ENCODE measurements at regions not wholly inside any gene's neighbourhood (a gene's known extent, or its start where the extent isn't known, plus 50 kb on each side); places are given as distances from the start of the nearest gene placed in this dataset.
A peak's percentile ranks its signal among the peaks of the same experiment; 100 is the strongest.

DNA sequence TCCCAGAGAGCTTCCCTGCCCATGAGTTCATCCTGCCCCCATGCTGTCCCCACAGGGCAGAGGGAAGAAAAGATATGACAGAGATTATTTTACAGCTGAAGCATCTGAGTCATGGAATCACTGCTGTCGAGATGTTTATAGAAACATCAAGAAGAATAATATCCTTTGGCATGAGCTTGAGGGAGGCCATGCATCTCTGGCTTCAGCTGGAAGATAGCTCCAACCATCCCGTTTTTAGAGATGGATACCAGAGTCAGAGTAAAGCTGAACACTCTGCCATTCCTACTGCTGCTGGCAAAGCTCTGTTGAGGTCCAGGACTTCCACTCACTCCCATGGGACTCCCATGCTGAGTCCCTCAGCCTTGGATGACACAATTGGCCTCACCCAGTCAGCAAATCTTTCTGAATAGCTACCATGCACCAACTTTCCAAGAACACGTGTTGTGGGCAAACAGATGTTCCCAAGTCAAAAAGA is 167.8 kb downstream of the TTC32 start:
- H3K4me3 ChIP-seq (replicated peaks in 1 of 2; ENCODE audit: low read depth in 2 of 2, low read length in 2 of 2) = no peak overlapping the region
- peak; percentile 31 to 34 for DNase-seq (ENCODE audit: low read depth in 2 of 2)
- TF ChIP-seq, protein P1, sequence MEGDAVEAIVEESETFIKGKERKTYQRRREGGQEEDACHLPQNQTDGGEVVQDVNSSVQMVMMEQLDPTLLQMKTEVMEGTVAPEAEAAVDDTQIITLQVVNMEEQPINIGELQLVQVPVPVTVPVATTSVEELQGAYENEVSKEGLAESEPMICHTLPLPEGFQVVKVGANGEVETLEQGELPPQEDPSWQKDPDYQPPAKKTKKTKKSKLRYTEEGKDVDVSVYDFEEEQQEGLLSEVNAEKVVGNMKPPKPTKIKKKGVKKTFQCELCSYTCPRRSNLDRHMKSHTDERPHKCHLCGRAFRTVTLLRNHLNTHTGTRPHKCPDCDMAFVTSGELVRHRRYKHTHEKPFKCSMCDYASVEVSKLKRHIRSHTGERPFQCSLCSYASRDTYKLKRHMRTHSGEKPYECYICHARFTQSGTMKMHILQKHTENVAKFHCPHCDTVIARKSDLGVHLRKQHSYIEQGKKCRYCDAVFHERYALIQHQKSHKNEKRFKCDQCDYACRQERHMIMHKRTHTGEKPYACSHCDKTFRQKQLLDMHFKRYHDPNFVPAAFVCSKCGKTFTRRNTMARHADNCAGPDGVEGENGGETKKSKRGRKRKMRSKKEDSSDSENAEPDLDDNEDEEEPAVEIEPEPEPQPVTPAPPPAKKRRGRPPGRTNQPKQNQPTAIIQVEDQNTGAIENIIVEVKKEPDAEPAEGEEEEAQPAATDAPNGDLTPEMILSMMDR (IDR thresholded peaks at IDR 0.05; ENCODE audit: low read depth, low read length) = no peak

DNA sequence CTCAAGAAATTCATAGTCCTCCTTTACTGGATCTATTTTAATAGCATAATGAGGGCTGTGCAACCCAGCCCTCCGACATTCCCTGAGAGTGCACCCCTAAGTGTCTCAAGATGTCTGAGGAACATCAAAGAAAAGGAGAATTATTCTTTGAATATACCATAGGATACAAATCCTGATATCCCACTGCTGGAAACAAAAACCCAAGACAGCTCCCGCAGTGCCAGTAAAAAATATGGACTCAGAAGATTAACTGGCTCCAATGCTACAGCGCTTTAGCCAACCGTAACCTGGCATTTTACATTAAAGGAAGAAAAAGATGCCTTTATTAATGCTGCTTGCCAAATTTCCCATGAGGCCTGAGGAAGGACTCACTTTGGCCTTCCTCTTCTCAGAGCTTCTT is 168.4 kb downstream of the TTC32 start:
- TF ChIP-seq, protein P1 (IDR thresholded peaks at IDR 0.05; ENCODE audit: low read depth, low read length) = no peak
- H3K4me3 ChIP-seq (replicated peaks in 1 of 2; ENCODE audit: low read depth in 2 of 2, low read length in 2 of 2) = no peak overlapping the region
- no peak for DNase-seq (ENCODE audit: low read depth in 2 of 2)

DNA sequence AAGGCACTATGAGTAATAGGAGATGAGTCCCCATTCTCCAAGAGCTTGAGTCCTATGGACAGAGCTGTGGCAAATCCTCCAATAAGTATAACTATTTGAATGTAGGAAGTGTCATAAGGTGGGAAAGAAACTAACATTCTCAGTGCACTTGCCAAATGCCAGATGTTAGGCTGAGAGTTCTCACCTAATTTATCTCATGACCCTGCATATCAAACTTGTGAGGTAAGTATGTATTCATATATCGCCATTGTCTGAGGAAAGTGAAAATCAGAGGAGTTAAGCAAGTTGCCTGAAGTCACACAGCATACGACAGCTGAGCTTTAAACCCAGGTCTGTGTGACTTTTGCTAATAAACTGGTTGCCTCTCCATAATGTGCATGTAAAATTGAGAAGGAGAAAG is 169.5 kb downstream of the TTC32 start:
- no peak overlapping the region for H3K4me3 ChIP-seq (replicated peaks in 1 of 2; ENCODE audit: low read depth in 2 of 2, low read length in 2 of 2)
- TF ChIP-seq, protein P1 (IDR thresholded peaks at IDR 0.05; ENCODE audit: low read depth, low read length) = no peak
- DNase-seq (ENCODE audit: low read depth in 2 of 2) = no peak

DNA sequence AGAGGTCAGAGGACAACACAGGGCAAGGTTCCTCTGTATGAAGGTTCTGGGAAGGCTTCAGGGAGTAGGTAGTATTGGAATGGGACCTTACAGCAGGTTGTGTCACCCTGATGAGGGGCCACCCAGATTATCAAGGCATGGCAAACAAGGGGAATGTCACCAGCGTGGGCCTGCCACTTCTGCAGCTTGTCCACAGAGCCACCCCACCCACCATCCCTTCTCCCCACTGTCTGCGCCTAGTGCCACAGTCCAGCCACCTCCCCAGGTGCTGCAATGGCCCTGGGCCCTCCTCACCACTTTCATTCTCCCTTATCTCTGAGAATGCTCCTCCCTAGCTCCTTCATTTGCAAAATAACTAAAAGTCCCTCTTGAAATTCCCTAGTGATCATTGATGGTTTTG is 170.3 kb downstream of the TTC32 start:
- DNase-seq (ENCODE audit: low read depth in 2 of 2) = no peak
- TF ChIP-seq, protein P1 (IDR thresholded peaks at IDR 0.05; ENCODE audit: low read depth, low read length) = no peak
- H3K4me3 ChIP-seq (replicated peaks in 1 of 2; ENCODE audit: low read depth in 2 of 2, low read length in 2 of 2) = no peak overlapping the region

DNA sequence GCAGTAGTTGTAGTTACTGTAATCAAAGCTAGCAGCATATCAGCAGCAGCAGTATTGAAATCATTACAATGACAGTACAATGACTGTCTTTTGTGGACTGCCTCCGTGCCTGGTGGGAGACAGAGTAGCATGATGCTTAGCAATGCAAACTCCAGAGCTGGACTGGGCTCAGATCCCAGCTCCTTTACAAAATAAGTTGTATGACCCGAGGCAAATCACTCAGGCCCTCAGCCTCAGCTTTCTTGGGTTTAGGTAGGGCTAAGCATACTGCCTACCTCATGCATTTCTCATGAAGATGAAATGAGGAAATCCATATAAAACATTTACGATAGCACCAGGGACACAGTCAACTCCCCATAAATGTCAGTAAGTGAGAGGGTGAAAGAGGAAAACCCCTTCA is 170.7 kb downstream of the TTC32 start:
- no peak for DNase-seq (ENCODE audit: low read depth in 2 of 2)
- TF ChIP-seq, protein P1 (IDR thresholded peaks at IDR 0.05; ENCODE audit: low read depth, low read length) = no peak
- no peak overlapping the region for H3K4me3 ChIP-seq (replicated peaks in 1 of 2; ENCODE audit: low read depth in 2 of 2, low read length in 2 of 2)

DNA sequence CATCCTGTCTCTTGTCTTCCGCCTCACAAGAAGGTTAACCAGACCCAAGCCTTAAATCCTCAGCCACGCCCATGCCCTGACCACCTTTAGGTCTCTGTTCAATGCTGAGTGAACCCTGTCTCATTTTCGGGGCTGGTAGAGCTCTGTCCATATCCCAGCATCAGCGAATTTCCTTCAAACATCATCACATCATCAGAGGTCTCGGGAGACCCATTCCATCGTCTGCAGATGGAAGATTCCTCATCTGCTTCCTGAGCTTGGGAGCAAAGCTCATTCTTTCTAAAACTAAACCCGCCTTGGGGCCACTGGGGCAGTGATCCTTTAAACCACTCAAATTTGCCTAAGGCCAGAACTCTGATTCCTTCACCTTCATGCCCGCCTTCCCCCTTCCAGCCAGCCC is 173.7 kb downstream of the TTC32 start:
- no peak for DNase-seq (ENCODE audit: low read depth in 2 of 2)
- H3K4me3 ChIP-seq (replicated peaks in 1 of 2; ENCODE audit: low read depth in 2 of 2, low read length in 2 of 2) = no peak overlapping the region
- TF ChIP-seq, protein P1 (IDR thresholded peaks at IDR 0.05; ENCODE audit: low read depth, low read length) = no peak

DNA sequence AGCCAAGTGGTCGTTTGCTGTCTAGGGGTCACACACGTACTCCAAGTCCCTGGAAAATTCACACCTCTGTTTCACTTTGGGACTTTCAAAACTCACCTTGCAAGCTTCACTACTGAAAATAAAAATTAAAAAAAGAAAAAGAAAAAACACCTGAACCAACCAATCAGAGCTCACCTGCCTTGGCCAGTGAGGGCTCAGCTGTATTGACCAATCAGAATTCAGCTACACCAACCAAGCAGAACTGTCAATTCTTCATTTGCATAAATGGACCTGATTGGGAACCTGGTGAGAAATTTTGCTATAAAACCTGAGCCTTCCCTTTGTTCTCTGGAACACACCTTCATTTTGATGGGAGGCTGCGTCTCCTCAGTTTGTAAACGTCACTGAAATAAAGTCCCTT is 176.4 kb downstream of the TTC32 start:
- no peak overlapping the region for H3K4me3 ChIP-seq (replicated peaks in 1 of 2; ENCODE audit: low read depth in 2 of 2, low read length in 2 of 2)
- TF ChIP-seq, protein P1 (IDR thresholded peaks at IDR 0.05; ENCODE audit: low read depth, low read length) = no peak
- DNase-seq (ENCODE audit: low read depth in 2 of 2) = no peak
